ENCODE measurements at regions not wholly inside any gene's neighbourhood (a gene's known extent, or its start where the extent isn't known, plus 50 kb on each side); places are given as distances from the start of the nearest gene placed in this dataset.

DNA sequence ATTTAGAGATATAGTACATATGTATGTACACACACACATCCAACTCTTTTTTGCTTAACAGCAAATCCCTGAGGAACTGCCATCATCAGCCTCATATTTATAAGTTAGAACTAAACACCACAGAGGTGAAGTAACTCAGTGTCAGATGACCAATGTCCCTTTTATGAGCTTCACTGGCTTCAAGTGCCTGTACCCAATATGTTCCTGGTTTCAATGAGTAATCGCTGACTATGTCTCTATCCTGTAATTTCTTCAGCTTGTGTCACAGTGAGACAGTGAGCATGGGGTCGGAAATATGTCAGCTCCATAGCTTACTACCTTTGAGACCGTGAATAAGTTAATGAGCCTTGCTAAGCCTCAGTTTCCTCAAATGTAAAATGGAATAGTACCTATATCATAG is 136.2 kb upstream of the RASGEF1B start:
- TF ChIP-seq POLR2AphosphoS5 (IDR thresholded peaks at IDR 0.05; ENCODE audit: low read depth, low read length) (no peak), TAF1 (IDR thresholded peaks at IDR 0.05; ENCODE audit: borderline replicate concordance, insufficient read depth, low read length) (no peak), FOXP2 (optimal IDR thresholded peaks at IDR 0.05; ENCODE audit: borderline replicate concordance, extremely low read depth, extremely low read length, insufficient read depth) (no peak), SIN3A (IDR thresholded peaks at IDR 0.05; ENCODE audit: borderline replicate concordance, insufficient read depth, low read length) (no peak)
- TF ChIP-seq, protein P1, sequence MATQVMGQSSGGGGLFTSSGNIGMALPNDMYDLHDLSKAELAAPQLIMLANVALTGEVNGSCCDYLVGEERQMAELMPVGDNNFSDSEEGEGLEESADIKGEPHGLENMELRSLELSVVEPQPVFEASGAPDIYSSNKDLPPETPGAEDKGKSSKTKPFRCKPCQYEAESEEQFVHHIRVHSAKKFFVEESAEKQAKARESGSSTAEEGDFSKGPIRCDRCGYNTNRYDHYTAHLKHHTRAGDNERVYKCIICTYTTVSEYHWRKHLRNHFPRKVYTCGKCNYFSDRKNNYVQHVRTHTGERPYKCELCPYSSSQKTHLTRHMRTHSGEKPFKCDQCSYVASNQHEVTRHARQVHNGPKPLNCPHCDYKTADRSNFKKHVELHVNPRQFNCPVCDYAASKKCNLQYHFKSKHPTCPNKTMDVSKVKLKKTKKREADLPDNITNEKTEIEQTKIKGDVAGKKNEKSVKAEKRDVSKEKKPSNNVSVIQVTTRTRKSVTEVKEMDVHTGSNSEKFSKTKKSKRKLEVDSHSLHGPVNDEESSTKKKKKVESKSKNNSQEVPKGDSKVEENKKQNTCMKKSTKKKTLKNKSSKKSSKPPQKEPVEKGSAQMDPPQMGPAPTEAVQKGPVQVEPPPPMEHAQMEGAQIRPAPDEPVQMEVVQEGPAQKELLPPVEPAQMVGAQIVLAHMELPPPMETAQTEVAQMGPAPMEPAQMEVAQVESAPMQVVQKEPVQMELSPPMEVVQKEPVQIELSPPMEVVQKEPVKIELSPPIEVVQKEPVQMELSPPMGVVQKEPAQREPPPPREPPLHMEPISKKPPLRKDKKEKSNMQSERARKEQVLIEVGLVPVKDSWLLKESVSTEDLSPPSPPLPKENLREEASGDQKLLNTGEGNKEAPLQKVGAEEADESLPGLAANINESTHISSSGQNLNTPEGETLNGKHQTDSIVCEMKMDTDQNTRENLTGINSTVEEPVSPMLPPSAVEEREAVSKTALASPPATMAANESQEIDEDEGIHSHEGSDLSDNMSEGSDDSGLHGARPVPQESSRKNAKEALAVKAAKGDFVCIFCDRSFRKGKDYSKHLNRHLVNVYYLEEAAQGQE (IDR thresholded peaks at IDR 0.05; ENCODE audit: insufficient read depth in 1 of 2, low read depth in 2 of 2, low read length in 2 of 2) = no peak

GRCh38 chr4:81606801-81607501 is 135.2 kb upstream of the RASGEF1B start:
- TF ChIP-seq, protein P1 (IDR thresholded peaks at IDR 0.05; ENCODE audit: insufficient read depth in 1 of 2, low read depth in 2 of 2, low read length in 2 of 2) = no peak
- TF ChIP-seq FOXP2 (optimal IDR thresholded peaks at IDR 0.05; ENCODE audit: borderline replicate concordance, extremely low read depth, extremely low read length, insufficient read depth) = no peak
- TF ChIP-seq TAF1 (IDR thresholded peaks at IDR 0.05; ENCODE audit: borderline replicate concordance, insufficient read depth, low read length) = no peak
- TF ChIP-seq SIN3A (IDR thresholded peaks at IDR 0.05; ENCODE audit: borderline replicate concordance, insufficient read depth, low read length) = no peak
- no peak for TF ChIP-seq POLR2AphosphoS5 (IDR thresholded peaks at IDR 0.05; ENCODE audit: low read depth, low read length)

- TF ChIP-seq FOXP2 (optimal IDR thresholded peaks at IDR 0.05; ENCODE audit: borderline replicate concordance, extremely low read depth, extremely low read length, insufficient read depth) = no peak
- no peak for TF ChIP-seq POLR2AphosphoS5 (IDR thresholded peaks at IDR 0.05; ENCODE audit: low read depth, low read length)
- TF ChIP-seq, protein P1 (IDR thresholded peaks at IDR 0.05; ENCODE audit: insufficient read depth in 1 of 2, low read depth in 2 of 2, low read length in 2 of 2) = no peak
- TF ChIP-seq TAF1 (IDR thresholded peaks at IDR 0.05; ENCODE audit: borderline replicate concordance, insufficient read depth, low read length) = no peak
- no peak for TF ChIP-seq SIN3A (IDR thresholded peaks at IDR 0.05; ENCODE audit: borderline replicate concordance, insufficient read depth, low read length)
Observed at GRCh38 chr4:81606166-81606565, 134.5 kb upstream of the RASGEF1B start.

DNA sequence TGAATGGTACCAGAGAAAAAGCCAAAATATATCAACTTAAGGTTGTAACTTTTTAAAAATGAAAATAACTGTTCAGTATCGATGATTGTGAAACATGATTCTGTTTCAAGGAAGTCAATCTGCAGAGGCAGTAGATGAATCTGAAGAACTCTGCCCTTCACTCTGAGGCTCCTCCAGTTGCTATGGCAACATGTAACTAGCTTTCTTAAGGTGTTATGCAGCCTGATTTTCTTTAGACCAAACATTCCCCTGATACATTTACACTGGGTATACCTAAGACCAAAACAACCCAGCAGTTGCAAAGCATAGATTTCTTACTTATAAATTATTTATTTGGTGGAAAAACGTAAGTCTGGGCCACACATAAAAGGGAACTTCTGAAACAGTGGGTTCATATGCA is 133.6 kb upstream of the RASGEF1B start:
- TF ChIP-seq, protein P1 (IDR thresholded peaks at IDR 0.05; ENCODE audit: insufficient read depth in 1 of 2, low read depth in 2 of 2, low read length in 2 of 2) = no peak
- TF ChIP-seq TAF1 (IDR thresholded peaks at IDR 0.05; ENCODE audit: borderline replicate concordance, insufficient read depth, low read length) = no peak
- TF ChIP-seq FOXP2 (optimal IDR thresholded peaks at IDR 0.05; ENCODE audit: borderline replicate concordance, extremely low read depth, extremely low read length, insufficient read depth) = no peak
- no peak for TF ChIP-seq SIN3A (IDR thresholded peaks at IDR 0.05; ENCODE audit: borderline replicate concordance, insufficient read depth, low read length)
- TF ChIP-seq POLR2AphosphoS5 (IDR thresholded peaks at IDR 0.05; ENCODE audit: low read depth, low read length) = no peak
